Endothelial cell of umbilical vein (primary cell): ENCODE measurements at regions not wholly inside any gene's neighbourhood (a gene's known extent, or its start where the extent isn't known, plus 50 kb on each side); places are given as distances from the start of the nearest gene placed in this dataset.

Experiments
- BruUV-seq: library from RNA; stranded (reverse); fragments of 400-500 nt; replicated peaks from 2 replicates; lab custom pipeline; 2021; lab: Mats Ljungman, UMichigan
- CTCF ChIA-PET: fragments of 300-600, 350-600 bp; sonication (Branson Sonifier 250); formaldehyde crosslinking; loops from one replicate; lab custom pipeline; 2021; ENCODE audit warnings: antibody characterized with exemption, inconsistent platforms; lab: Charles Lee
- POLR2A ChIA-PET: fragments of 300-600, 350-600 bp; sonication (Branson Sonifier 250); formaldehyde crosslinking; loops from one replicate; lab custom pipeline; 2021; ENCODE audit warnings: antibody characterized with exemption, inconsistent platforms; lab: Charles Lee
- DNase-seq: peaks from one replicate; pipeline ENCODE4 v3.0.0-alpha.2; 2011; ENCODE audit warnings: low read depth, low spot score
- FAIRE-seq: peaks from 2 replicates; lab custom pipeline; 2011; peaks lifted over from hg19 to GRCh38; lab: Jason Lieb, UNC
- H2AFZ ChIP-seq: 2 replicates; pipeline ENCODE4 v1.6.0; 2012; ENCODE audit warnings: low read depth, low read length, control low read depth, inconsistent platforms
- H3K27ac ChIP-seq: 2 replicates; pipeline ENCODE4 v1.5.1; 2011; ENCODE audit warnings: low read depth, mild to moderate bottlenecking, control low read depth, low read length, moderate library complexity; ENCODE audit not compliant: insufficient read depth
- H3K27me3 ChIP-seq, 2 experiments: 2 replicates each; pipeline versions ENCODE4 v1.6.0 to v1.6.1; 2011; ENCODE audit warnings: low read length in 2 of 2, mixed read lengths in 1 of 2; ENCODE audit not compliant: control insufficient read depth in 2 of 2, insufficient read depth in 2 of 2
- H3K36me3 ChIP-seq, 2 experiments: 2 replicates in 1 of 2; 3 replicates in 1 of 2; pipeline ENCODE4 v1.5.1; 2011; ENCODE audit warnings: low read length in 2 of 2, mild to moderate bottlenecking in 1 of 2, moderate library complexity in 1 of 2; ENCODE audit not compliant: control insufficient read depth in 2 of 2, insufficient read depth in 2 of 2; ENCODE audit errors: extremely low read depth in 1 of 2
- H3K4me1 ChIP-seq: 3 replicates; pipeline ENCODE4 v1.5.1; 2011; ENCODE audit warnings: mild to moderate bottlenecking, low read length; ENCODE audit not compliant: control insufficient read depth, insufficient read depth; ENCODE audit errors: extremely low read depth
- H3K4me2 ChIP-seq: 2 replicates; pipeline ENCODE4 v1.6.1; 2011; ENCODE audit warnings: low read length, control low read depth, mixed read lengths; ENCODE audit not compliant: insufficient read depth
- H3K4me3 ChIP-seq, 3 experiments: fragments of 200-600 bp in 1 of 3; sonication (generic), shearing (Covaris generic) in 1 of 3; replicated peaks in 1 of 3; 2 replicates each; pipeline ENCODE4 v1.5.1; 2011 to 2016; ENCODE audit warnings: control low read depth in 3 of 3, low read length in 3 of 3, mild to moderate bottlenecking in 2 of 3, inconsistent platforms in 1 of 3, low read depth in 1 of 3, moderate library complexity in 1 of 3; ENCODE audit not compliant: insufficient read depth in 1 of 3
- H3K79me2 ChIP-seq: 2 replicates; pipeline ENCODE4 v1.6.0; 2012; ENCODE audit warnings: low read length, inconsistent platforms; ENCODE audit not compliant: control insufficient read depth, insufficient read depth
- H3K9ac ChIP-seq: replicated peaks from 2 replicates; pipeline ENCODE3; 2011; ENCODE audit warnings: low read length, control low read depth; ENCODE audit not compliant: insufficient read depth; ENCODE audit errors: extremely low read depth
- H3K9me1 ChIP-seq: replicated peaks from 3 replicates; pipeline ENCODE4 v1.6.0; 2011; ENCODE audit warnings: mild to moderate bottlenecking, low read length; ENCODE audit not compliant: control insufficient read depth, insufficient read depth; ENCODE audit errors: extremely low read depth
- H3K9me3 ChIP-seq: replicated peaks from 2 replicates; pipeline ENCODE4 v1.5.1; 2012; ENCODE audit warnings: low read length, inconsistent platforms; ENCODE audit not compliant: control insufficient read depth, insufficient read depth
- H4K20me1 ChIP-seq: replicated peaks from 2 replicates; pipeline ENCODE3; 2011; ENCODE audit warnings: mild to moderate bottlenecking, low read length; ENCODE audit not compliant: control insufficient read depth, insufficient read depth; ENCODE audit errors: extremely low read depth
- EZH2 ChIP-seq: IDR thresholded peaks from 2 replicates; pipeline ENCODE4 v1.6.1; 2012; ENCODE audit warnings: borderline replicate concordance, low read depth, mild to moderate bottlenecking, moderate library complexity, low read length, inconsistent platforms; ENCODE audit not compliant: severe bottlenecking
- FOS ChIP-seq: IDR thresholded peaks from 2 replicates; pipeline ENCODE4 v1.6.1; 2011; ENCODE audit warnings: mild to moderate bottlenecking, low read length, moderate library complexity, borderline replicate concordance; ENCODE audit not compliant: insufficient read depth
- GATA2 ChIP-seq: IDR thresholded peaks from 2 replicates; pipeline ENCODE4 v1.7.0; 2011; ENCODE audit warnings: low read depth, mild to moderate bottlenecking, moderate library complexity, mixed read lengths, low read length; ENCODE audit not compliant: insufficient read length, insufficient read depth
- JUN ChIP-seq: IDR thresholded peaks from 2 replicates; pipeline ENCODE4 v1.6.1; 2011; ENCODE audit warnings: borderline replicate concordance, low read depth; ENCODE audit not compliant: insufficient read length, insufficient read depth
- MAX ChIP-seq: IDR thresholded peaks from 2 replicates; pipeline ENCODE4 v1.6.1; 2011; ENCODE audit not compliant: insufficient read depth, insufficient read length
- MYC ChIP-seq: IDR thresholded peaks from one replicate; pipeline ENCODE4 v1.6.1; 2011; ENCODE audit warnings: mild to moderate bottlenecking, low read depth, low read length
- POLR2A ChIP-seq: IDR thresholded peaks from 2 replicates; pipeline ENCODE4 v1.6.1; 2012; ENCODE audit warnings: low read depth, mild to moderate bottlenecking, control low read depth, low read length
- POLR2AphosphoS5 ChIP-seq: IDR thresholded peaks from 2 replicates; pipeline ENCODE4 v1.6.1; 2012; ENCODE audit warnings: low read depth, mild to moderate bottlenecking, control low read depth, low read length, moderate library complexity; ENCODE audit not compliant: insufficient read depth
- dilution Hi-C: fragments of 300-500 bp; cut with MboI; formaldehyde crosslinking; loops from one replicate; pipeline ENCODE4 v1.15.0; 2019; ENCODE audit warnings: low sequenced_read_pairs; ENCODE audit not compliant: extremely low pct_ligation_motif_present
- intact Hi-C: fragments of 100-400 bp; cut with micrococcal nuclease; formaldehyde crosslinking; loops from one replicate; pipeline ENCODE4 v1.10.0; 2022
- TF ChIP-seq, protein P1 (sequence below), 2 donors: IDR thresholded peaks; 1 replicate in 1 of 2; 2 replicates in 1 of 2; pipeline ENCODE4 v1.5.1; 2011; ENCODE audit warnings: low read length in 2 of 2, mild to moderate bottlenecking in 2 of 2, moderate library complexity in 2 of 2, control low read depth in 1 of 2, inconsistent platforms in 1 of 2, low read depth in 1 of 2; ENCODE audit not compliant: insufficient read depth in 1 of 2; ENCODE audit errors: extremely low read depth in 1 of 2

GRCh38 chr17:73851091-73851490, 206.8 kb upstream of the SDK2 start:
- no peak for DNase-seq
- H3K27me3 ChIP-seq, result no peaks in the 10 kb centered on the region
- POLR2A ChIA-PET, result no interaction called here
- no peaks in the 10 kb centered on the region for H3K9me1 ChIP-seq
- H4K20me1 ChIP-seq, result no peaks in the 10 kb centered on the region
- no peak overlapping the region for H3K4me3 ChIP-seq
- H3K27ac ChIP-seq, result no peak overlapping the region
- dilution Hi-C loops (no loop called here), intact Hi-C loops (no loop called here)
- H3K36me3 ChIP-seq, result no peaks in the 10 kb centered on the region
- H3K4me1 ChIP-seq, result no peaks in the 10 kb centered on the region
- FAIRE-seq, result no peak
- no peak overlapping the region for H3K4me2 ChIP-seq
- peaks cover 3% of the 10 kb centered on the region for H3K9me3 ChIP-seq
- BruUV-seq, result no TSS peak
- no peaks in the 10 kb centered on the region for H3K79me2 ChIP-seq
- CTCF ChIA-PET, result no interaction called here
- H3K9ac ChIP-seq, result no peak overlapping the region
- TF ChIP-seq POLR2AphosphoS5 (no peak), MYC (no peak), EZH2 (no peak), MAX (no peak)
- H2AFZ ChIP-seq, result no peak overlapping the region

GRCh38 chr17:73851921-73852320, 207.7 kb upstream of the SDK2 start:
- TF ChIP-seq GATA2, result no peak
- TF ChIP-seq MAX, result no peak
- TF ChIP-seq MYC, result no peak
- no peak for TF ChIP-seq JUN
- no peak for TF ChIP-seq FOS
- TF ChIP-seq, protein P1, sequence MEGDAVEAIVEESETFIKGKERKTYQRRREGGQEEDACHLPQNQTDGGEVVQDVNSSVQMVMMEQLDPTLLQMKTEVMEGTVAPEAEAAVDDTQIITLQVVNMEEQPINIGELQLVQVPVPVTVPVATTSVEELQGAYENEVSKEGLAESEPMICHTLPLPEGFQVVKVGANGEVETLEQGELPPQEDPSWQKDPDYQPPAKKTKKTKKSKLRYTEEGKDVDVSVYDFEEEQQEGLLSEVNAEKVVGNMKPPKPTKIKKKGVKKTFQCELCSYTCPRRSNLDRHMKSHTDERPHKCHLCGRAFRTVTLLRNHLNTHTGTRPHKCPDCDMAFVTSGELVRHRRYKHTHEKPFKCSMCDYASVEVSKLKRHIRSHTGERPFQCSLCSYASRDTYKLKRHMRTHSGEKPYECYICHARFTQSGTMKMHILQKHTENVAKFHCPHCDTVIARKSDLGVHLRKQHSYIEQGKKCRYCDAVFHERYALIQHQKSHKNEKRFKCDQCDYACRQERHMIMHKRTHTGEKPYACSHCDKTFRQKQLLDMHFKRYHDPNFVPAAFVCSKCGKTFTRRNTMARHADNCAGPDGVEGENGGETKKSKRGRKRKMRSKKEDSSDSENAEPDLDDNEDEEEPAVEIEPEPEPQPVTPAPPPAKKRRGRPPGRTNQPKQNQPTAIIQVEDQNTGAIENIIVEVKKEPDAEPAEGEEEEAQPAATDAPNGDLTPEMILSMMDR (IDR thresholded peaks at IDR 0.05; ENCODE audit: extremely low read depth in 1 of 2, insufficient read depth in 1 of 2, low read depth in 1 of 2, low read length in 2 of 2), result no peak
- no peak for TF ChIP-seq EZH2
- TF ChIP-seq POLR2AphosphoS5, result no peak
- no peak for TF ChIP-seq POLR2A
- Histone ChIP-seq H2AFZ (no peak overlapping the region), H3K9ac (no peak overlapping the region), H3K4me3 (no peak overlapping the region), H4K20me1 (no peaks in the 10 kb centered on the region), H3K27ac (no peak overlapping the region), H3K36me3 (no peaks in the 10 kb centered on the region), H3K9me1 (no peaks in the 10 kb centered on the region), H3K79me2 (no peaks in the 10 kb centered on the region), H3K4me2 (no peak overlapping the region), H3K9me3 (peaks cover 3% of the 10 kb centered on the region), H3K4me1 (no peaks in the 10 kb centered on the region), H3K27me3 (no peaks in the 10 kb centered on the region)
- no peak for FAIRE-seq
- no TSS peak for BruUV-seq
- no peak for DNase-seq
- intact Hi-C loops, result no loop called here
- CTCF ChIA-PET, result no interaction called here
- dilution Hi-C loops, result no loop called here
- POLR2A ChIA-PET, result no interaction called here
